Natural killer cell (primary cell): ENCODE measurements at regions not wholly inside any gene's neighbourhood (a gene's known extent, or its start where the extent isn't known, plus 50 kb on each side); places are given as distances from the start of the nearest gene placed in this dataset.

Source experiments
- ATAC-seq, 3 donors: fragments of 150-1000 bp in 2 of 3; fragments of 200-7000 bp in 1 of 3; cut with Tn5 transposase; 1 replicate in 1 of 3; 2 replicates in 2 of 3; pipeline ENCODE4 v1.10.0; 2021; ENCODE audit warnings: mild to moderate bottlenecking in 2 of 3, moderate library complexity in 2 of 3
- DNase-seq, 2 donors: peaks; one replicate each; pipeline versions ENCODE4 v3.0.0 to v3.0.0-alpha.2; 2013 to 2021; ENCODE audit warnings: mixed read lengths in 1 of 2
- H3K27ac ChIP-seq: one replicate; pipeline ENCODE4 v1.5.1; 2013; ENCODE audit warnings: mild to moderate bottlenecking, low read length
- H3K27me3 ChIP-seq: one replicate; pipeline ENCODE4 v1.6.1; 2013; ENCODE audit warnings: low read length; ENCODE audit not compliant: control insufficient read depth, insufficient read depth
- H3K36me3 ChIP-seq: one replicate; pipeline ENCODE4 v1.6.1; 2013; ENCODE audit warnings: low read length; ENCODE audit not compliant: control insufficient read depth, insufficient read depth
- H3K4me1 ChIP-seq: one replicate; pipeline ENCODE4 v1.6.1; 2013; ENCODE audit warnings: low read length; ENCODE audit not compliant: control insufficient read depth, insufficient read depth
- H3K4me3 ChIP-seq: one replicate; pipeline ENCODE4 v1.5.1; 2013; ENCODE audit warnings: low read length
- H3K9me3 ChIP-seq: one replicate; pipeline ENCODE4 v1.6.1; 2013; ENCODE audit warnings: low read length; ENCODE audit not compliant: control insufficient read depth, insufficient read depth
- H3K27ac Mint-ChIP-seq, 2 donors: one replicate each; pipeline ENCODE4 v1.8.0; 2022; ENCODE audit warnings: mild to moderate bottlenecking in 2 of 2, mixed read lengths in 2 of 2, moderate library complexity in 1 of 2
- H3K27me3 Mint-ChIP-seq, 2 donors: one replicate each; pipeline ENCODE4 v1.8.0; 2022; ENCODE audit warnings: low read depth in 2 of 2, mixed read lengths in 2 of 2
- H3K36me3 Mint-ChIP-seq: one replicate; pipeline ENCODE4 v1.8.0; 2022; ENCODE audit warnings: mixed read lengths
- H3K4me1 Mint-ChIP-seq, 2 donors: one replicate each; pipeline ENCODE4 v1.8.0; 2022; ENCODE audit warnings: mixed read lengths in 2 of 2
- H3K4me3 Mint-ChIP-seq: one replicate; pipeline ENCODE4 v1.8.0; 2022; ENCODE audit warnings: mild to moderate bottlenecking, moderate library complexity, mixed read lengths
- H3K9me3 Mint-ChIP-seq, 2 donors: one replicate each; pipeline ENCODE4 v1.8.0; 2022; ENCODE audit warnings: mixed read lengths in 2 of 2
- CTCF ChIP-seq: fragments of 200-600 bp; IDR thresholded peaks from one replicate; pipeline ENCODE4 v1.8.0; 2022; ENCODE audit warnings: antibody characterized with exemption
- WGBS: methylation state at CpG from one replicate; pipeline ENCODE4 v1.1.7; 2013; ENCODE audit warnings: missing lambda C conversion rate; ENCODE audit not compliant: insufficient coverage; 5-methylcytosine and 5-hydroxymethylcytosine counted together
- intact Hi-C: fragments of 100-400 bp; cut with micrococcal nuclease; formaldehyde crosslinking; loops from one replicate; pipeline ENCODE4 v1.14.2; 2022

- DNase-seq = no peak
- H3K4me3 ChIP-seq = no peak overlapping the region
- Mint-ChIP-seq H3K27ac (no peak overlapping the region), H3K9me3 (peaks cover 9 to 12% of the 10 kb centered on the region in 2 donors), H3K4me3 (no peak overlapping the region), H3K27me3 (no peaks in the 10 kb centered on the region), H3K4me1 (no peaks in the 10 kb centered on the region), H3K36me3 (no peaks in the 10 kb centered on the region)
- no peaks in the 10 kb centered on the region for H3K27me3 ChIP-seq
- 84% methylated on average over 10 of the region's 10 CpGs for WGBS
- no peak for ATAC-seq
- H3K9me3 ChIP-seq = no peaks in the 10 kb centered on the region
- H3K27ac ChIP-seq = no peak overlapping the region
- no peaks in the 10 kb centered on the region for H3K4me1 ChIP-seq
- no peaks in the 10 kb centered on the region for H3K36me3 ChIP-seq
- no peak for TF ChIP-seq CTCF
- intact Hi-C loops = no loop called here
Observed at GRCh38 chr17:54789101-54789880, 111.4 kb upstream of the TOM1L1 start.

DNA sequence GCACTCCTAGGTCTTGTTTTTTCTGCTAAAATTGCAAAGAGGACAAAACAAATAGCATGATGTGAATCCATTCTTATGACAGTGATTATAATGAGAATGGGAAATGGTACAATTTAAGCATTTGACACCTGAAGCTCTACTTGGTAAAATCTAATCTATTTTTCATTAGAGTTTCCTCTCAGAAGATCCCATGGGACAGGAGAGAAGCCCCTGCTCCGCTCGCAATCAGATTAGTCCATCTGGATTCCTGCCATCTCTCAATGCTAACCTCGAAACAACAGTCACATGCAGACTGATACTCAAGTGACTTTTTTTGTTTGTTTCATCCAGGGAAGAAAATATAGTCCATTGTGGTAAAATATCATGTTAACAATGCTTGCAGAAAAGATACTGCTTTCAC, 107.4 kb upstream of the TOM1L1 start:
- Mint-ChIP-seq H3K4me3 (no peak overlapping the region), H3K36me3 (no peaks in the 10 kb centered on the region), H3K27ac (no peak overlapping the region), H3K4me1 (no peaks in the 10 kb centered on the region), H3K9me3 (peaks cover 5 to 13% of the 10 kb centered on the region in 2 donors), H3K27me3 (no peaks in the 10 kb centered on the region)
- DNase-seq (no peak), ATAC-seq (no peak)
- Histone ChIP-seq H3K27me3 (no peaks in the 10 kb centered on the region), H3K4me1 (no peaks in the 10 kb centered on the region), H3K27ac (no peak overlapping the region), H3K36me3 (no peaks in the 10 kb centered on the region), H3K4me3 (no peak overlapping the region), H3K9me3 (no peaks in the 10 kb centered on the region)
- 95% methylated on average over 3 of the region's 3 CpGs for WGBS
- TF ChIP-seq CTCF = no peak
- intact Hi-C loops = no loop called here

- Mint-ChIP-seq H3K4me3 (no peak overlapping the region), H3K9me3 (peaks cover 8 to 15% of the 10 kb centered on the region in 2 donors), H3K36me3 (no peaks in the 10 kb centered on the region), H3K27me3 (no peaks in the 10 kb centered on the region), H3K27ac (no peak overlapping the region), H3K4me1 (no peaks in the 10 kb centered on the region)
- DNase-seq = no peak
- no peaks in the 10 kb centered on the region for H3K27me3 ChIP-seq
- H3K4me3 ChIP-seq = no peak overlapping the region
- H3K36me3 ChIP-seq = no peaks in the 10 kb centered on the region
- no peaks in the 10 kb centered on the region for H3K4me1 ChIP-seq
- intact Hi-C loops = no loop called here
- H3K9me3 ChIP-seq = no peaks in the 10 kb centered on the region
- TF ChIP-seq CTCF = no peak
- no peak for ATAC-seq
- no peak overlapping the region for H3K27ac ChIP-seq
Observed at GRCh38 chr17:54795046-54795445, 105.6 kb upstream of the TOM1L1 start.

- Histone ChIP-seq H3K36me3 (no peaks in the 10 kb centered on the region), H3K9me3 (no peaks in the 10 kb centered on the region), H3K4me3 (no peak overlapping the region), H3K4me1 (no peaks in the 10 kb centered on the region), H3K27me3 (no peaks in the 10 kb centered on the region), H3K27ac (no peak overlapping the region)
- H3K4me1 Mint-ChIP-seq = no peaks in the 10 kb centered on the region
- no peaks in the 10 kb centered on the region for H3K36me3 Mint-ChIP-seq
- intact Hi-C loops = no loop called here
- ATAC-seq = no peak
- H3K27me3 Mint-ChIP-seq = no peaks in the 10 kb centered on the region
- no peak for TF ChIP-seq CTCF
- H3K4me3 Mint-ChIP-seq = no peak overlapping the region
- DNase-seq = no peak
- peaks cover 4 to 6% of the 10 kb centered on the region in 2 donors for H3K9me3 Mint-ChIP-seq
- 86% methylated on average over 2 of the region's 2 CpGs for WGBS
- no peak overlapping the region for H3K27ac Mint-ChIP-seq
Observed at GRCh38 chr17:54807331-54807730, 93.3 kb upstream of the TOM1L1 start.
